WTC11 (cell line): ENCODE measurements at regions not wholly inside any gene's neighbourhood (a gene's known extent, or its start where the extent isn't known, plus 50 kb on each side); places are given as distances from the start of the nearest gene placed in this dataset.

Experiments used
- ATAC-seq: fragments of 200-7000 bp; cut with Tn5 transposase; 2 replicates; pipeline ENCODE4 v1.10.0; 2021; ENCODE audit warnings: mild to moderate bottlenecking, moderate library complexity
- CTCF ChIA-PET: fragments of 300-600 bp; sonication (Branson Sonifier 250); formaldehyde crosslinking; loops from one replicate; lab custom pipeline; 2021; ENCODE audit warnings: antibody characterized with exemption; lab: Charles Lee
- POLR2A ChIA-PET: fragments of 350-600 bp; sonication (Branson Sonifier 250); formaldehyde crosslinking; loops from one replicate; lab custom pipeline; 2021; ENCODE audit warnings: antibody characterized with exemption; lab: Charles Lee
- DNase-seq: peaks from one replicate; pipeline ENCODE4 v3.0.0; 2021; ENCODE audit warnings: low spot score
- H3K27ac Mint-ChIP-seq: 2 replicates; pipeline ENCODE4 v1.8.0; 2021; ENCODE audit warnings: mixed read lengths
- H3K27me3 Mint-ChIP-seq: 2 replicates; pipeline ENCODE4 v1.8.0; 2021; ENCODE audit warnings: low read depth, mild to moderate bottlenecking, moderate library complexity, mixed read lengths
- H3K36me3 Mint-ChIP-seq: 2 replicates; pipeline ENCODE4 v1.8.0; 2021; ENCODE audit warnings: mixed read lengths
- H3K4me1 Mint-ChIP-seq: 2 replicates; pipeline ENCODE4 v1.8.0; 2022; ENCODE audit warnings: mixed read lengths
- H3K4me3 Mint-ChIP-seq: 2 replicates; pipeline ENCODE4 v1.8.0; 2021; ENCODE audit warnings: mild to moderate bottlenecking, moderate library complexity, mixed read lengths
- H3K9me3 Mint-ChIP-seq: 2 replicates; pipeline ENCODE4 v1.8.0; 2021; ENCODE audit warnings: mixed read lengths
- CREM ChIP-seq: sonication (generic); formaldehyde crosslinking; IDR thresholded peaks from 2 replicates; pipeline ENCODE4 v1.8.1; 2022; ENCODE audit warnings: mild to moderate bottlenecking, missing genetic modification reagents, moderate library complexity
- E2F5 ChIP-seq: sonication (generic); formaldehyde crosslinking; IDR thresholded peaks from 2 replicates; pipeline ENCODE4 v1.8.1; 2022; ENCODE audit warnings: mild to moderate bottlenecking, moderate library complexity, missing genetic modification reagents
- HMGA2 ChIP-seq: fragments of 250-450 bp; sonication (Bioruptor Pico); IDR thresholded peaks from 2 replicates; pipeline ENCODE4 v1.4.0; 2021; ENCODE audit warnings: mild to moderate bottlenecking, moderate library complexity
- IRF2 ChIP-seq: sonication (generic); formaldehyde crosslinking; IDR thresholded peaks from 2 replicates; pipeline ENCODE4 v1.8.0; 2022; ENCODE audit warnings: low read depth, missing genetic modification reagents, borderline replicate concordance
- JAZF1 ChIP-seq: fragments of 250-450 bp; sonication (Bioruptor Pico); IDR thresholded peaks from 2 replicates; pipeline ENCODE4 v1.9.0; 2021; ENCODE audit warnings: moderate library complexity, mild to moderate bottlenecking, inconsistent platforms
- KAT7 ChIP-seq: sonication (generic); formaldehyde crosslinking; IDR thresholded peaks from 2 replicates; pipeline ENCODE4 v1.8.1; 2023; ENCODE audit warnings: missing genetic modification reagents, mild to moderate bottlenecking, borderline replicate concordance
- ZNF263 ChIP-seq: sonication (generic); formaldehyde crosslinking; IDR thresholded peaks from 2 replicates; pipeline ENCODE4 v1.8.1; 2022; ENCODE audit warnings: low read depth, mild to moderate bottlenecking, moderate library complexity, missing genetic modification reagents
- TF ChIP-seq, protein P1 (sequence below): sonication (generic); formaldehyde crosslinking; IDR thresholded peaks from 2 replicates; pipeline ENCODE4 v1.8.1; 2023; ENCODE audit warnings: mild to moderate bottlenecking, missing genetic modification reagents
- TF ChIP-seq, protein P2 (sequence below): sonication (generic); formaldehyde crosslinking; IDR thresholded peaks from 2 replicates; pipeline ENCODE4 v1.8.1; 2022; ENCODE audit warnings: low read depth, missing genetic modification reagents, borderline replicate concordance
- TF ChIP-seq, protein P3 (sequence below): sonication (generic); formaldehyde crosslinking; IDR thresholded peaks from 2 replicates; pipeline ENCODE4 v1.8.1; 2023; ENCODE audit warnings: mild to moderate bottlenecking, missing genetic modification reagents, moderate library complexity

DNA sequence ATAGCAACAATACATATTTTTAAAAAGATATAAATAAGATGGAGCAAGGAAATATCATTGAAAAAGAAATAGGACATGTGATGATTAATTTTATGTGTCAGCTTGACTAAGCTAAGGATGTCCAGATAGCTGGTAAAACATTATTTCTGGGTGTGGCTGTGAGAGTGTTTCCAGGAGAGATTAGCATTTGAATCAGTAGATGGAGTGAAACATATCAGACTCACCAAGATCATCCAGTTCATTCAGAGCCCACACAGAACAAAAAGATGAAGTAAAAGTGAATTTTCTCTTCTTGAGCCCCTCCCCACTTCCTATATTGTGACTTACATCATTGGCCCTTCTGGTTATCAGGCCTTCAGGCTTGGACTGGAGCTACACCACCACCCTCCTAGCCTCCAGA, 61.6 kb upstream of the TUSC7 start:
- H3K4me1 Mint-ChIP-seq = no peaks in the 10 kb centered on the region
- DNase-seq (no peak), ATAC-seq (no peak)
- no peak overlapping the region for H3K4me3 Mint-ChIP-seq
- no peaks in the 10 kb centered on the region for H3K9me3 Mint-ChIP-seq
- TF ChIP-seq, protein P1, sequence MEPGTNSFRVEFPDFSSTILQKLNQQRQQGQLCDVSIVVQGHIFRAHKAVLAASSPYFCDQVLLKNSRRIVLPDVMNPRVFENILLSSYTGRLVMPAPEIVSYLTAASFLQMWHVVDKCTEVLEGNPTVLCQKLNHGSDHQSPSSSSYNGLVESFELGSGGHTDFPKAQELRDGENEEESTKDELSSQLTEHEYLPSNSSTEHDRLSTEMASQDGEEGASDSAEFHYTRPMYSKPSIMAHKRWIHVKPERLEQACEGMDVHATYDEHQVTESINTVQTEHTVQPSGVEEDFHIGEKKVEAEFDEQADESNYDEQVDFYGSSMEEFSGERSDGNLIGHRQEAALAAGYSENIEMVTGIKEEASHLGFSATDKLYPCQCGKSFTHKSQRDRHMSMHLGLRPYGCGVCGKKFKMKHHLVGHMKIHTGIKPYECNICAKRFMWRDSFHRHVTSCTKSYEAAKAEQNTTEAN (CRISPR knock-in tag) = no peak
- TF ChIP-seq E2F5 (CRISPR knock-in tag) (no peak), KAT7 (CRISPR knock-in tag) (no peak), HMGA2 (CRISPR knock-in tag) (no peak), IRF2 (CRISPR knock-in tag) (no peak), CREM (no peak), ZNF263 (CRISPR knock-in tag) (no peak), JAZF1 (CRISPR knock-in tag) (no peak)
- TF ChIP-seq, protein P2, sequence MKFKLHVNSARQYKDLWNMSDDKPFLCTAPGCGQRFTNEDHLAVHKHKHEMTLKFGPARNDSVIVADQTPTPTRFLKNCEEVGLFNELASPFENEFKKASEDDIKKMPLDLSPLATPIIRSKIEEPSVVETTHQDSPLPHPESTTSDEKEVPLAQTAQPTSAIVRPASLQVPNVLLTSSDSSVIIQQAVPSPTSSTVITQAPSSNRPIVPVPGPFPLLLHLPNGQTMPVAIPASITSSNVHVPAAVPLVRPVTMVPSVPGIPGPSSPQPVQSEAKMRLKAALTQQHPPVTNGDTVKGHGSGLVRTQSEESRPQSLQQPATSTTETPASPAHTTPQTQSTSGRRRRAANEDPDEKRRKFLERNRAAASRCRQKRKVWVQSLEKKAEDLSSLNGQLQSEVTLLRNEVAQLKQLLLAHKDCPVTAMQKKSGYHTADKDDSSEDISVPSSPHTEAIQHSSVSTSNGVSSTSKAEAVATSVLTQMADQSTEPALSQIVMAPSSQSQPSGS (CRISPR knock-in tag) = no peak
- TF ChIP-seq, protein P3, sequence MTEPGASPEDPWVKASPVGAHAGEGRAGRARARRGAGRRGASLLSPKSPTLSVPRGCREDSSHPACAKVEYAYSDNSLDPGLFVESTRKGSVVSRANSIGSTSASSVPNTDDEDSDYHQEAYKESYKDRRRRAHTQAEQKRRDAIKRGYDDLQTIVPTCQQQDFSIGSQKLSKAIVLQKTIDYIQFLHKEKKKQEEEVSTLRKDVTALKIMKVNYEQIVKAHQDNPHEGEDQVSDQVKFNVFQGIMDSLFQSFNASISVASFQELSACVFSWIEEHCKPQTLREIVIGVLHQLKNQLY (CRISPR knock-in tag) = no peak
- CTCF ChIA-PET = no interaction called here
- H3K27me3 Mint-ChIP-seq = no peaks in the 10 kb centered on the region; the same call in 1 of the 2 replicates
- H3K36me3 Mint-ChIP-seq = no peaks in the 10 kb centered on the region
- POLR2A ChIA-PET = interaction anchor here (0.7 kb wide), 1 partner anchor 41 kb away, joined by 5 read pairs; no protein-coding TSS in a partner anchor
- H3K27ac Mint-ChIP-seq = no peak overlapping the region
